ENCODE measurements at regions not wholly inside any gene's neighbourhood (a gene's known extent, or its start where the extent isn't known, plus 50 kb on each side); places are given as distances from the start of the nearest gene placed in this dataset.

DNA sequence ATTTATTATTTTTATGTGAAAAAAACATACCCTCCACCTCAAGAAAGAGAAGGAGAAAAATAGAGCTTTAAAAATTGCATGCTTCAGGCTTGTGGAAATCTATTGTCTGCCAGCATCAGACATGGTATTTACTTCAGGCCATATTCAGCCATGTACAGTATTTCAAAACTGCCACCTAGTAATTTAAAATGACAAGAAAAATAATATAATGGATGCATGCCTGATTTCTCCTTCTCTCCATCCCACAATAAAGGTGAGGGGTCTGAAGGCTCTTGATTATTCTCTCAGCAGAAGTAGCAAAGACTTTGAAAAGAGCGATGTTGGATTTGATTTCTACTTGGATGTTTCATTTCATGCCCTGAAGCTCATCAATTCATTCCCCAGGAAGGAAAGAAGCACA is 250.7 kb downstream of the TBC1D4 start:
- H3K27me3 ChIP-seq (ENCODE audit: control insufficient read depth in 1 of 2, insufficient read depth in 2 of 2, low read length in 2 of 2) = no peaks in the 10 kb centered on the region
- H3K9ac ChIP-seq (ENCODE audit: low read length) = no peak overlapping the region
- no peak overlapping the region for H3K4me3 ChIP-seq (ENCODE audit: low read depth in 1 of 2, low read length in 2 of 2)
- no peaks in the 10 kb centered on the region for H3K36me3 ChIP-seq (ENCODE audit: insufficient read depth, low read length)
- H3K9me3 ChIP-seq (ENCODE audit: low read length) = no peaks in the 10 kb centered on the region
- no peak overlapping the region for H3K27ac ChIP-seq (ENCODE audit: low read depth, low read length)
- H3K4me1 ChIP-seq (ENCODE audit: insufficient read depth, low read length) = peaks cover 23% of the 10 kb centered on the region

DNA sequence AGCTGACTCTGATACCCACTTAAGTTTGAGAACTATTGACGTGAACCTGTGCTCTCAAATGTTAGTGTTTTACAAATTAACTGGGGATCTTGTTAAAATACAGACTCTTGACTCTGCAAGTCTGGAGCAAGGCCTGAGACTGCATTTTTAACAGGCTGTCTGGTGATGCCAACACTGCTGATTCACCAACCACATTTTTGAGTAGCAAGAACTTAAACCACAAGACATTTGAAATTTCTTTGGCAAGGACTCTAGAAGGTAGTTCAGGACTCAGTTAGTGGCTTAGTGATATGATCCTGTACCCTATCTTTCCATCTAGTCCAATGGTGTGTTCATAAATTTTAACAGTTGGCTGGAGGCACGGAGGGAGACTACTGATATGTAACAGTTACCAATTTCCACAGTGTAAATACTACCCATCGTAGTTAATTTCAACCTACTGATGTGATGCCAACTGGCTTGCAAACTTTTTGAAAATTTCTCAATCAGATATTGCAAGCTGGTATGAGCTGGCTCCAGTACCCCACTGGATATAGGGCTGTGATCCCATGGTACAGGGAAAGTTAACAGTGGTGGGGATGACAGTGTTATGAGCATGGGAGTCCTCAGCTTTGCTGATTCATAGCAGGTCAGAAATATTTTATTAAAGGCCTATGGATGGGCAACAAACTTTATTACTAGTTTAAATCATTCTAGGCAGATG is 255.1 kb downstream of the TBC1D4 start:
- Histone ChIP-seq H3K4me1 (ENCODE audit: insufficient read depth, low read length) (peaks cover 25% of the 10 kb centered on the region), H3K9ac (ENCODE audit: low read length) (no peak overlapping the region), H3K4me3 (ENCODE audit: low read depth in 1 of 2, low read length in 2 of 2) (no peak overlapping the region), H3K27me3 (ENCODE audit: control insufficient read depth in 1 of 2, insufficient read depth in 2 of 2, low read length in 2 of 2) (no peaks in the 10 kb centered on the region), H3K27ac (ENCODE audit: low read depth, low read length) (no peak overlapping the region), H3K9me3 (ENCODE audit: low read length) (no peaks in the 10 kb centered on the region), H3K36me3 (ENCODE audit: insufficient read depth, low read length) (no peaks in the 10 kb centered on the region)

- Histone ChIP-seq H3K9me3 (ENCODE audit: low read length) (no peaks in the 10 kb centered on the region), H3K4me3 (ENCODE audit: low read depth in 1 of 2, low read length in 2 of 2) (no peak overlapping the region), H3K4me1 (ENCODE audit: insufficient read depth, low read length) (peaks cover 25% of the 10 kb centered on the region), H3K9ac (ENCODE audit: low read length) (no peak overlapping the region), H3K27ac (ENCODE audit: low read depth, low read length) (no peak overlapping the region), H3K36me3 (ENCODE audit: insufficient read depth, low read length) (no peaks in the 10 kb centered on the region), H3K27me3 (ENCODE audit: control insufficient read depth in 1 of 2, insufficient read depth in 2 of 2, low read length in 2 of 2) (no peaks in the 10 kb centered on the region)
These were observed 255.9 kb downstream of the TBC1D4 start for GRCh38 chr13:75226092-75226491.

- no peaks in the 10 kb centered on the region for H3K36me3 ChIP-seq (ENCODE audit: insufficient read depth, low read length)
- H3K4me1 ChIP-seq (ENCODE audit: insufficient read depth, low read length) = peaks cover 25% of the 10 kb centered on the region
- H3K4me3 ChIP-seq (ENCODE audit: low read depth in 1 of 2, low read length in 2 of 2) = no peak overlapping the region
- no peaks in the 10 kb centered on the region for H3K9me3 ChIP-seq (ENCODE audit: low read length)
- H3K27ac ChIP-seq (ENCODE audit: low read depth, low read length) = no peak overlapping the region
- H3K9ac ChIP-seq (ENCODE audit: low read length) = no peak overlapping the region
- no peaks in the 10 kb centered on the region for H3K27me3 ChIP-seq (ENCODE audit: control insufficient read depth in 1 of 2, insufficient read depth in 2 of 2, low read length in 2 of 2)
These were observed 256.5 kb downstream of the TBC1D4 start for GRCh38 chr13:75225288-75226032.

GRCh38 chr13:75224053-75224742 is 257.8 kb downstream of the TBC1D4 start:
- H3K4me1 ChIP-seq (ENCODE audit: insufficient read depth, low read length) = peaks cover 25% of the 10 kb centered on the region
- H3K4me3 ChIP-seq (ENCODE audit: low read depth in 1 of 2, low read length in 2 of 2) = no peak overlapping the region
- H3K9ac ChIP-seq (ENCODE audit: low read length) = no peak overlapping the region
- H3K27me3 ChIP-seq (ENCODE audit: control insufficient read depth in 1 of 2, insufficient read depth in 2 of 2, low read length in 2 of 2) = no peaks in the 10 kb centered on the region
- no peaks in the 10 kb centered on the region for H3K9me3 ChIP-seq (ENCODE audit: low read length)
- H3K36me3 ChIP-seq (ENCODE audit: insufficient read depth, low read length) = no peaks in the 10 kb centered on the region
- no peak overlapping the region for H3K27ac ChIP-seq (ENCODE audit: low read depth, low read length)

DNA sequence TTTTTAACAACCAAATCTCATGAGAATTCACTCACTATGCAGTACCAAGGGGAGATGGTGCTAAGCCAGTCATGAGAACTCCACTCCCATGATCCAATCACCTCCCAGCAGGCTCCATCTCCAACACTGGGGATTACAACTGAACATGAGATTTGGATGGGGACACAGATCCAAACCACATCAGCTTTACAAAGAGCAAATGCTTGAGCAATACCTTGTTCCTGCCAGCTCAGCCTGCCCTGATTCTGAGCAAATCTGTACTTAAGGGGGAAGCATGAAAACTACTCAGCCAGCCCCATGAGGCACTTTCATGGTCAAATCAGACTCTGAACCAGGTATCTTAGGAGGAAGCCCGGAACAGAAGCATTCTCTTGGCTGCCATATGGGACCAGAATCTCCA is 259.9 kb downstream of the TBC1D4 start:
- Histone ChIP-seq H3K27ac (ENCODE audit: low read depth, low read length) (no peak overlapping the region), H3K4me3 (ENCODE audit: low read depth in 1 of 2, low read length in 2 of 2) (no peak overlapping the region), H3K4me1 (ENCODE audit: insufficient read depth, low read length) (peaks cover 10% of the 10 kb centered on the region), H3K9ac (ENCODE audit: low read length) (no peak overlapping the region), H3K9me3 (ENCODE audit: low read length) (no peaks in the 10 kb centered on the region), H3K27me3 (ENCODE audit: control insufficient read depth in 1 of 2, insufficient read depth in 2 of 2, low read length in 2 of 2) (no peaks in the 10 kb centered on the region), H3K36me3 (ENCODE audit: insufficient read depth, low read length) (no peaks in the 10 kb centered on the region)

- Histone ChIP-seq H3K36me3 (ENCODE audit: insufficient read depth, low read length) (no peaks in the 10 kb centered on the region), H3K27ac (ENCODE audit: low read depth, low read length) (no peak overlapping the region), H3K9me3 (ENCODE audit: low read length) (no peaks in the 10 kb centered on the region), H3K4me3 (ENCODE audit: low read depth in 1 of 2, low read length in 2 of 2) (no peak overlapping the region), H3K4me1 (ENCODE audit: insufficient read depth, low read length) (no peaks in the 10 kb centered on the region), H3K27me3 (ENCODE audit: control insufficient read depth in 1 of 2, insufficient read depth in 2 of 2, low read length in 2 of 2) (no peaks in the 10 kb centered on the region), H3K9ac (ENCODE audit: low read length) (no peak overlapping the region)
These were observed 261.1 kb downstream of the TBC1D4 start for GRCh38 chr13:75220861-75221260.

- Histone ChIP-seq H3K9ac (ENCODE audit: low read length) (no peak overlapping the region), H3K4me1 (ENCODE audit: insufficient read depth, low read length) (no peaks in the 10 kb centered on the region), H3K4me3 (ENCODE audit: low read depth in 1 of 2, low read length in 2 of 2) (no peak overlapping the region), H3K36me3 (ENCODE audit: insufficient read depth, low read length) (no peaks in the 10 kb centered on the region), H3K9me3 (ENCODE audit: low read length) (no peaks in the 10 kb centered on the region), H3K27ac (ENCODE audit: low read depth, low read length) (no peak overlapping the region), H3K27me3 (ENCODE audit: control insufficient read depth in 1 of 2, insufficient read depth in 2 of 2, low read length in 2 of 2) (no peaks in the 10 kb centered on the region)
These were observed 261.8 kb downstream of the TBC1D4 start for GRCh38 chr13:75220238-75220542.

- Histone ChIP-seq H3K9me3 (ENCODE audit: low read length) (no peaks in the 10 kb centered on the region), H3K27me3 (ENCODE audit: control insufficient read depth in 1 of 2, insufficient read depth in 2 of 2, low read length in 2 of 2) (no peaks in the 10 kb centered on the region), H3K4me3 (ENCODE audit: low read depth in 1 of 2, low read length in 2 of 2) (no peak overlapping the region), H3K4me1 (ENCODE audit: insufficient read depth, low read length) (no peaks in the 10 kb centered on the region), H3K36me3 (ENCODE audit: insufficient read depth, low read length) (no peaks in the 10 kb centered on the region), H3K27ac (ENCODE audit: low read depth, low read length) (no peak overlapping the region), H3K9ac (ENCODE audit: low read length) (no peak overlapping the region)
These were observed 262.3 kb downstream of the TBC1D4 start for GRCh38 chr13:75219479-75220237.

GRCh38 chr13:75217949-75218348 is 264.0 kb downstream of the TBC1D4 start:
- H3K4me3 ChIP-seq (ENCODE audit: low read depth in 1 of 2, low read length in 2 of 2) = no peak overlapping the region
- no peaks in the 10 kb centered on the region for H3K4me1 ChIP-seq (ENCODE audit: insufficient read depth, low read length)
- H3K9ac ChIP-seq (ENCODE audit: low read length) = no peak overlapping the region
- no peaks in the 10 kb centered on the region for H3K9me3 ChIP-seq (ENCODE audit: low read length)
- H3K27ac ChIP-seq (ENCODE audit: low read depth, low read length) = no peak overlapping the region
- no peaks in the 10 kb centered on the region for H3K36me3 ChIP-seq (ENCODE audit: insufficient read depth, low read length)
- H3K27me3 ChIP-seq (ENCODE audit: control insufficient read depth in 1 of 2, insufficient read depth in 2 of 2, low read length in 2 of 2) = no peaks in the 10 kb centered on the region

DNA sequence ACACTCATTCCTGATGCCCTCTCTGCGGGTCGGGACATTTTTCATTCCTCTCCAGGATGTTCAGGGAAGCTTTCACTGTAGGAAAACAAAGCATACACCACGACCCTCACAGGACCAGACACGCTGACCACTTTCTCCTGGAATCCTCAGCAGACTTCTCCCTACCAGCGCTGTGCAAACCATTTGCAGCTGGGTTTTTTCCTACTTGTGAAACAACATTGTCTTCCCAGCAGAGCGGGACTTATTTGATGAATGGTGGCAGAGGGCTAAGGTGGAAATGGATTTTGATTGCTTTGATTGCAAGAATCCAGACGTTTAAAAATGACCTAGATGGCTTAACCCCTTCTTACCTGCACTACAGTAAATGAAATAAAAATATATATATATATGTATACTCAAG is 265.9 kb downstream of the TBC1D4 start:
- H3K9ac ChIP-seq (ENCODE audit: low read length) = no peak overlapping the region
- H3K27ac ChIP-seq (ENCODE audit: low read depth, low read length) = no peak overlapping the region
- no peak overlapping the region for H3K4me3 ChIP-seq (ENCODE audit: low read depth in 1 of 2, low read length in 2 of 2)
- no peaks in the 10 kb centered on the region for H3K4me1 ChIP-seq (ENCODE audit: insufficient read depth, low read length)
- H3K36me3 ChIP-seq (ENCODE audit: insufficient read depth, low read length) = no peaks in the 10 kb centered on the region
- H3K9me3 ChIP-seq (ENCODE audit: low read length) = no peaks in the 10 kb centered on the region
- no peaks in the 10 kb centered on the region for H3K27me3 ChIP-seq (ENCODE audit: control insufficient read depth in 1 of 2, insufficient read depth in 2 of 2, low read length in 2 of 2)
